WERI-Rb-1 (cell line): ENCODE measurements at regions not wholly inside any gene's neighbourhood (a gene's known extent, or its start where the extent isn't known, plus 50 kb on each side); places are given as distances from the start of the nearest gene placed in this dataset.

Experiments used
- DNase-seq: peaks from one replicate; pipeline ENCODE4 v3.0.0-alpha.2; 2020
- H3K27ac ChIP-seq: fragments of 250-450 bp; sonication (Bioruptor Pico); 2 replicates; pipeline ENCODE4 v1.5.1; 2020; ENCODE audit warnings: mild to moderate bottlenecking, moderate library complexity
- H3K27me3 ChIP-seq: fragments of 250-450 bp; sonication (Bioruptor Pico); 2 replicates; pipeline ENCODE4 v1.5.1; 2021; ENCODE audit warnings: mild to moderate bottlenecking, low read depth, moderate library complexity; ENCODE audit not compliant: insufficient read depth, severe bottlenecking
- H3K36me3 ChIP-seq: fragments of 250-450 bp; sonication (Bioruptor Pico); 2 replicates; pipeline ENCODE4 v1.5.1; 2020; ENCODE audit warnings: mild to moderate bottlenecking, moderate library complexity
- H3K4me3 ChIP-seq: 2 replicates; pipeline ENCODE4 v1.5.1; 2011; ENCODE audit warnings: low read depth, mild to moderate bottlenecking, control low read depth, low read length
- H3K9me3 ChIP-seq: fragments of 250-450 bp; sonication (Bioruptor Pico); 2 replicates; pipeline ENCODE4 v1.5.1; 2021; ENCODE audit warnings: mild to moderate bottlenecking, moderate library complexity; ENCODE audit not compliant: severe bottlenecking
- CTCF ChIP-seq: IDR thresholded peaks from 2 replicates; pipeline ENCODE4 v1.5.1; 2011; ENCODE audit warnings: low read depth, mild to moderate bottlenecking, control low read depth, inconsistent platforms, low read length

- Histone ChIP-seq H3K9me3 (no peaks in the 10 kb centered on the region), H3K27ac (no peak overlapping the region), H3K4me3 (no peak overlapping the region), H3K27me3 (no peaks in the 10 kb centered on the region), H3K36me3 (no peaks in the 10 kb centered on the region)
- no peak for TF ChIP-seq CTCF
- DNase-seq: no peak
Measured at GRCh38 chr11:109597336-109597735, 175.3 kb downstream of the C11orf87 start.

GRCh38 chr11:109604481-109605400, 182.8 kb downstream of the C11orf87 start:
- Histone ChIP-seq H3K27me3 (no peaks in the 10 kb centered on the region), H3K4me3 (no peak overlapping the region), H3K27ac (no peak overlapping the region), H3K36me3 (no peaks in the 10 kb centered on the region), H3K9me3 (no peaks in the 10 kb centered on the region)
- peak; percentile 25 for DNase-seq
- TF ChIP-seq CTCF: no peak

GRCh38 chr11:109606256-109606655, 184.3 kb downstream of the C11orf87 start:
- H3K36me3 ChIP-seq: no peaks in the 10 kb centered on the region
- no peak for DNase-seq
- TF ChIP-seq CTCF: no peak
- no peak overlapping the region for H3K4me3 ChIP-seq
- no peaks in the 10 kb centered on the region for H3K27me3 ChIP-seq
- no peaks in the 10 kb centered on the region for H3K9me3 ChIP-seq
- no peak overlapping the region for H3K27ac ChIP-seq

GRCh38 chr11:109609454-109610185, 187.6 kb downstream of the C11orf87 start:
- Histone ChIP-seq H3K27me3 (no peaks in the 10 kb centered on the region), H3K27ac (no peak overlapping the region), H3K36me3 (no peaks in the 10 kb centered on the region), H3K9me3 (no peaks in the 10 kb centered on the region), H3K4me3 (no peak overlapping the region)
- DNase-seq: no peak
- TF ChIP-seq CTCF: no peak

GRCh38 chr11:109612496-109612895, 190.5 kb downstream of the C11orf87 start:
- H3K36me3 ChIP-seq: no peaks in the 10 kb centered on the region
- DNase-seq: no peak
- no peaks in the 10 kb centered on the region for H3K27me3 ChIP-seq
- H3K9me3 ChIP-seq: no peaks in the 10 kb centered on the region
- H3K4me3 ChIP-seq: no peak overlapping the region
- TF ChIP-seq CTCF: no peak
- H3K27ac ChIP-seq: no peak overlapping the region
